HG03521 (cell line): ENCODE measurements at regions not wholly inside any gene's neighbourhood (a gene's known extent, or its start where the extent isn't known, plus 50 kb on each side); places are given as distances from the start of the nearest gene placed in this dataset.

Source experiments
- ATAC-seq: cut with Tn5 transposase; IDR thresholded peaks from one replicate; pipeline ENCODE4 v1.9.1; 2021; ENCODE audit warnings: mild to moderate bottlenecking, moderate library complexity; ENCODE audit not compliant: unreplicated experiment

DNA sequence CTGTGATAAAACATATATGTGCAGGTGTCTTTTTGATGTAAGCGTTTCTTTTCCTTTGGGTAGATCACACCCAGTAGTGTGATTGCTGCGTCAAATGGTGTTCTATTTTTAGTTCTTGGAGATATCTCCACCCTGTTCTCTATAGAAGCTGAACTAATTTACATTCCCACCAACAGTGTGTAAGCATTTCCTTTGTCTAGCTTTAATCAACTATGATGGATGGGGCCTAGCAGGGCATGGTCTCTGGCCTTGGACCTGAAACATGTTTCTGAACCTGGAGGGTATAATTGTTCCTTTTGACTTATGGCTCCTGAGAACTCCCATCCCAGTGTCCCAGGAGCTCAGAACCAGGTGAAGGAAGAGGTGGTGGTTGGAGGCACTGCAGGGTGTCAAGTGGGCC is 93.9 kb downstream of the HAPSTR1 start:
- no peak for ATAC-seq

DNA sequence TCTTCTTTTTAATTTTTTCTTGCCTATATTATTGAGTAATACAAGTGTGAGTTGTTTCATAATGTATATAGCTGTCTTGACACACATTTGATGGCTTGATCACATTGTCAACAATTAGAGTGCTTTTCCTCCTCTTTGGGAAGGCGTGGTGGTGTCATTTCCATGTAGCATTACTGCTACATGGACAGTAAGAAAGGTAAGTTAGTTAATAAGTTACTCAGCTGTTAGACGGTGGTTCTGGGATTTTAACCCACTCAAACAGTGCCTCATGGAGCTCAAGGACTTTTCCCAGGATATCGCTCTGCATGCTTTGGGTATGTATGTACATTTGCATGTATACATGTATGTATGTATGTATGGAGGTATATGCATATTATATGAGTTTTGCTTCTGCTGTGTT is 94.6 kb downstream of the HAPSTR1 start:
- ATAC-seq, result no peak

- no peak for ATAC-seq
Observed at GRCh38 chr16:9188721-9189120, 97.3 kb downstream of the HAPSTR1 start.

DNA sequence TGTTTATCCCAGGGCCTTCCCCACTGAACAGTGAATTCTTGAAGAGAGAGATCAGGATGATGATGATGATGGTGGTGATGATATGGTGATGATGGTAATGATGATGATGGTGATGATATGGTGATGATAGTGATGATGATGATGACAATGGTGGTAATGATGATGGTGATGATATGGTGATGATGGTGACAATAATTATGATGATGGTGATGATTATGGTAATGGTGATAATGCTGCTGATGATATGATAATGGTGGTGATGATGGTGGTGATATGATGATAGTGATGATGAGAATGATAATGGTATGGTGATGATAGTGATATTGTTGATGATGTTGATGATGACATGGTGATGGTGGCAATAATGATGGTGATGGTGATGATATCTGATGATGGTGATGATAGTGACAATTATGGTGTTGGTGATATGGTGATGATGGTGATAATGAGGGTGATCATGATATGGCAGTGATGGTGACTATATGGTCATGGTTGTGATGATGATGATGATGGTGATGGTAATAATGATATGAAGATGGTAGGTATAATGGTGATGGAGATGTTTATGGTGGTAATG is 99.9 kb downstream of the HAPSTR1 start:
- no peak for ATAC-seq

DNA sequence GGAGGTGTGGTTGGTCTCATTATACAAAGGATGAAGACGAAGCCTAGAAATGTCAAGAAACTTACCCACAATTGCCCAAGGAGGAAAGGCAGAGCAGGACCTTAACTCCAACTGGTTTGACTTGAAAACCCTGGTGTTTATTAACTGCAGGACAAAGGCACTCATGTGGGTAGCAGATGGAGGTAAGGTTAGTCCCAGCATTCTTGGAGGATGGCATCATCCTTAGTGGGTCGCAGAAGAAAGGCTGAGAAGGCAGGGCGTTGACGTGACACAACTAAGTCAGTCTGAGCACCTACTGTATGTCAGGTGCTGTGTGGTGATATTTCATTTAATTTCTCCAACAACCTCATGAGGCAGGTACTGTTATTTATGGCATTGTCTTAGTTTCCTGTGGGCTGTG is 101.3 kb downstream of the HAPSTR1 start:
- no peak for ATAC-seq

DNA sequence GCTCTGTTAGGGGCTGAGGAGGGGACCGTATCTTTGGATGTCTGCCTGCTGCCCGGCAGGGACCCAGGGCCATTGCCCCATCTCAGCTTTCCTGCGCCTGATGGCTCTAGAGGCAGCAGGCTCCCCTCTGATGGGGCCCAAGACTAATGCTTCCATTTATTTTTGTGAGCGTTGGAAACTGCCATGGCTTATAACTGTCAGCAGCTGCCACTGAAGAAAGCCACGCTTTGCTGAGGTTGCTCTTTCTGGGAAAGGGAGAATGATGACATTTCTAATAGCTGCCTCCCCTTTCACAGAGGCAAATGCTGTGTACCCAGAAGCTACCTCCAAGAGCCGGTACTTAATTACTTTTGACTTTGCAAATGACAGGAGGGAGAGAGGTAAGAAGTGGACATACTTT is 103.8 kb downstream of the HAPSTR1 start:
- ATAC-seq, result no peak

DNA sequence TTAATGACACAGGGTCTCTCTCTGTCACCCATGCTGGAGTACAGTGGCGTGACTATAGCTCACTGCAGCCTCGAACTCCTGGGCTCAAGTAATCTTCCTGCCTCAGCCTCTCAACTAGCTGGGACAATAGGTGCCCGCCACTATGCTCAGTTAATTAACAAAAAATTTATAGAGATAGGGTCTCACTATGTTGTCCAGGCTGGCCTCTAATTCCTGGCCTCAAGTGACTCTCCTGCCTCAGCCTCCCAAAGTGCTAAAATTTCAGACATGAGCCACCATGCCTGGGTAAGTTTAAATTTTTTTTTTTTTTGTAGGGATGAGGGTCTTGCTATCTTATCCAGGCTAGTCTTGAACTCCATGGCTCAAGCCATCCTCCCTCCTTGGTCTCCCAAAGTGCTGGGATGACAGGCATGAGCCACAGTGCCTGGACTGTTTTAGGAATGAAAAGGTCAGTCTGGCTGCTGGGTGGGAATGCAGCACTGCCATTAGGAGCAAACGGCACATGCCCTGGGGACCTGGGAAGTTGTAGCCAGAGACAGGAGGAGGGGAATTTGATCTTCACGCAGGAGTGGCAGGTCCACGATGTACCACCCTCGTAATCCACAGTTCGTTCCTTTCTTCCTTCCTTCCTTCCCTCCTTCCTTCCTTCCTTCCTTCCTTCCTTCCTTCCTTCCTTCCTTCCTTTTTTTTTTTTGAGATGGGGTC is 106.7 kb downstream of the HAPSTR1 start:
- ATAC-seq, result no peak

- ATAC-seq, result no peak
Observed at GRCh38 chr16:9199311-9199710, 107.9 kb downstream of the HAPSTR1 start.

DNA sequence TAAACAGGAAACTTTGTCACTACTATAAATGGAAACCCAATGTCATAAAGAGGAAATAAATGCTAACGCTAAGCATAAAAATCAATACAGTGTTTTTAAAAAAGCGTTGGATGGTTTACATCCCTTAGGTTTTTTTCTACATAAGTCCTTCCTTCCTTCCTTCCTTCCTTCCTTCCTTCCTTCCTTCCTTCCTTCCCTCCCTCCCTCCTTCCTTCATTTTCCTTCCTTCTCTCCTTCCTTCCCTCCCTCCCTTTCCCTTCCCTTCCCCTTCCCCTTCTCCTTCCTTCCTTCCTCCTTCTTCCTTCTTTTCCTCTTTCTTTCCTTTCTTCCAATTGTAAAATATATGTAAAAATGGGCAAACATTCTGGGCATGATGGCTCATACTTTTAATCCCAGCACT is 108.3 kb downstream of the HAPSTR1 start:
- no peak for ATAC-seq

GRCh38 chr16:9203956-9204355 is 112.5 kb downstream of the HAPSTR1 start:
- no peak for ATAC-seq

GRCh38 chr16:9205661-9206060 is 114.2 kb downstream of the HAPSTR1 start:
- no peak for ATAC-seq

GRCh38 chr16:9206156-9206555 is 114.7 kb downstream of the HAPSTR1 start:
- ATAC-seq, result no peak

GRCh38 chr16:9212621-9213020 is 121.2 kb downstream of the HAPSTR1 start:
- ATAC-seq, result no peak

DNA sequence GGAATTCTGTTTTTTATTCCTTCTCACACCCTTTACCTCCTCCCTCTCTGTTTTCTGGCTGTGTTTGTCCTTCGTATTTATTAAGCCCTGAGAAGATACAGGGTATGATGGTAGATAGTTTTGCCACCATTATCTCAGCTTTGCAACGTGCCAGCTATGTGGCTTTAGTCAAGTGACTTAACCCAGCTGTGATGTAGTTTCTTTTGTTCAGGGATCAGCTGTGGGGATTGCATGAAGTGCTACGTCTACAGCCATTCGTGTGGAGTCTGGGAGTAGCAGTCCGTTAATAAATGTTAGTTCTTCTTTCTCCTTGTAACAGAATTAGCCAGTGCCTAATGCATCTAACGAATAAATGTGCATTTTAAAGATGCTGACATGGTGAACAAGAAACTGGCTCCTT is 128.4 kb downstream of the HAPSTR1 start:
- no peak for ATAC-seq

DNA sequence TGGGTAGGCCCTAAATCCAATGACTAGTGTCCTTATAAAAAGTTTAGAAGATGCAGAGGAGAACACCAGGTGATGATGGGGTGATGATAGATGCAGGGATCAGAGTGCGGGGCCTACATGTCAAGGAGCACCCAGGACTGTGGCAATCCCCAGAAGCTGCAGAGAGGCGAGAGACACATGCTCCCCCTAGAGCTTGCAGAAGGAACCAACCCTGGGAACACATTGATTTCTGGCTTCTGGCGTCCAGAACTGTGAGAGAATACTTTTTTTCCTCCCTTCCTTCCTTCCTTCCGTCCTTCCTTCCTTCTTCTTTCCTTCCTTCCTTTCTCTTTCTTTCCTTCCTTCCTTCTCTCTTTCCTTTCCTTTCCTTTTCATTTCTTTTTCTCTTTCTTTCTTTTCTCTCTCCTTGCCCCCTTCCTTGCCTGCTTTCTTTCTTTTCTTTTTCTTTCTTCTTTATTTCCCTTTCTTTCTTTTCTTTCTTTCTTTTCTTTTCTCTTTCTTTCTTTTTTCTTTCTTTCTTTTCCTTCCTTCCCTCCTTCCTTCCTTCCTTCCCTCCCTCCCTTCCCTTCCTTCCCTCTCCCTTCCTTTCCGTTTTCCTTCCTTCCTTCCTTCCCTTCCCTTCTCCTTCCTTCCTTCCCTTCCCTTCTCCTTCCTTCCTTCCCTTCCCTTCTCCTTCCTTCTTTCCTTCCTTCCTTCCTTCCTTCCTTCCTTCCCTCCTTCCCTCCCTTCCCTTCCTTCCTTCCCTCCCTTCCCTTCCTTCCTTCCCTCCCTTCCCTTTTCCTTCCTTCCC is 134.3 kb downstream of the HAPSTR1 start:
- no peak for ATAC-seq

DNA sequence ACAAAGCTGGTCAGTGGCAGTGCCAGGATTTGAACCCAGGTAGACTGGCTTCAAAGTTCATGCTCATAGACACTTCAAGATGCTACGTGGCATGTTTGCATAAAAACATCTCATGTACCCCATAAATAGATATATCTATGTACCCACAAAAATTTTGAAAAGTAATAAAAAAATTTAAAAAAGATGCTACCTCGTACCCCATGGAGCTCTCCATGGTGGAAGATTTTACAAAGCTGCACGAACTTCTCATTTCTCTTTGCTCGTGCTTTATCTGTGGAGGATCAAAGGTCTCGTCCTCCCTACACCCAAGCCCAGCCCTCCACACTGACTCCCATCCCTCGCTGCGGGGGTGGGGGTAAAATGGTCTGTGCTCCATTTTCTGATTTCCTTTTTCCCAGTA is 135.5 kb downstream of the HAPSTR1 start:
- ATAC-seq, result no peak

- no peak for ATAC-seq
Observed at GRCh38 chr16:9231039-9231438, 139.6 kb downstream of the HAPSTR1 start.

DNA sequence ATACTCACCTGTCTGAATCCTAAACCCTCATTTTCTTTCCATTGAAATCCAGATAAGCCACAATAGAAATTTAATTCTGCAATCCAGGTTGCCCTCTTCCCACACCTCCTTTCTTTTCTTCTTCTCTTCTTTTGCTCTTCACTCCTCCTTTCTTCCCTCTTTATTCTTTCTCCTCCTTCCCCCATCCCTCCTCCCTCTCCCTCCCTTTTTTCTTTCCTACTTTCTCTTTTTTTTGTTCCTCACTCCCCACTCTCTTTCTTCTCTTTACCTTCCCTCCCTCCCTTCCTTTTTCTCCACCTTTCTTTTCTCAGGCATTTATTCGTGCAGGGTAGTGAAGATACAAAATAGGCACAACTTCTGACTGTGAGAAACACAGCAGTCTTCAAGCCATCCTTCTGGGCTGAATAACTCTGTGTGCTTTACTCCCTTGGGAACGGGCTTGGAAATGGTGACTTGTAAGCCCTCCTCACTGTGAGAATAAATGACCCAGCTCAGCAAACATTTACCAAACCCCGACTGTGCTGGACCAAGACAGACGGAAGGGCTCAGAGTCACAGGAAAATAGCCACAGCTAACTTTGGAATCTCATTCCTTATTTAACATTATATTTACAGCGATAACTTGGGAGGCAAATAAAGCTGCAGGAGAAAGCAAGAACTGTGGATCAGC is 140.8 kb downstream of the HAPSTR1 start:
- ATAC-seq, result no peak

DNA sequence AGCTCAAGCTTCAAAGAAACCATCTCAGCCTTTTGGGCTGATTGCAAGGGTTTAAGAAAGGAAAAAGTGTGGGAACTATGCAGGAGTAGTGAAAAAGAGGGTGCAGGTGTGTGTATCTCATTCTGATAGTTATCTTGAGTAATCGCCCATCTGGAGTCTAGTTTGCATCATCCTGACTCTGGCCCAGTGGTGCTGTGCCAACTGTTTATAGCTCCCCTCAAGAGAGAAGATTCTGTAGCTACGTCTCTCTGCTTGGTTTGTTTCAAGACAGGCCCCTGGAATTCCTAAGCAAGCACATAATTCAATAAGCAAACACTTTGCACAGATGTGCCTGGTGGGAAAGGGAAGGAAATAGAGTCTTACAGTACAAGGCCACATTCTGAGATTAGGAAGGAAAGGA is 144.4 kb downstream of the HAPSTR1 start:
- no peak for ATAC-seq

DNA sequence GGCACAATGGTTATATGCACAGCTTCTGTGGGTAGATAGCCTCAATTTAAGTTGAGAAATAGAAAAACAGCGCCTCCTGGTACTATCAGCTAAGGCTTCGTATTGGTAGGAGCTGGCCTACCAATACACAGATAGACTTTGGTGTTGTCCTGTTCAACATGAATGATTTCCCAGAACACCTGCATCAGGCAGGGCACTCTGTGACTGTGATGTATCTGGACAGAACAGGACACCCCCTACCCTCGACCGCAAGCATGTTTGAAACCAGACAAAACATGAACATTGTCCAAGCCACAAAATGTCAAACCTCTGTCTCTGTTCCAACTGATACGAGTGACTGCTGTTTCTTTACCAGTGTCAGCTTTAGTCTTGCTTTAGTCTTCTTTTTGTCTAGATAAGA is 144.9 kb downstream of the HAPSTR1 start:
- ATAC-seq, result no peak

GRCh38 chr16:9238346-9238745 is 146.9 kb downstream of the HAPSTR1 start:
- no peak for ATAC-seq

- no peak for ATAC-seq
Observed at GRCh38 chr16:9241177-9241576, 149.7 kb downstream of the HAPSTR1 start.
